ENCODE measurements at regions not wholly inside any gene's neighbourhood (a gene's known extent, or its start where the extent isn't known, plus 50 kb on each side); places are given as distances from the start of the nearest gene placed in this dataset.

GRCh38 chr15:92519709-92520108 lies 126.0 kb downstream of the ST8SIA2 start:
- intact Hi-C loops (cut with DNase I; ENCODE audit: low total_unique reads): loop anchor here (5.0 kb wide), 1 partner anchor 198 kb away; no protein-coding TSS in a partner anchor
- no peak overlapping the region for H3K4me3 ChIP-seq
- H3K27ac ChIP-seq: no peak overlapping the region
- DNase-seq: no peak
- WGBS, 5 donors: 92 to 99% (median 94%) methylated on average over 3 of the region's 3 CpGs
- peaks cover 0 to 6% (median 0%) of the 10 kb centered on the region in 6 donors for H3K4me1 ChIP-seq
- no peaks in the 10 kb centered on the region for H3K36me3 ChIP-seq
- no peaks in the 10 kb centered on the region for H3K9me3 ChIP-seq
- H3K27me3 ChIP-seq (replicated peaks in 1 of 7): no peaks in the 10 kb centered on the region
- TF ChIP-seq POLR2AphosphoS5 (IDR thresholded peaks at IDR 0.05) (no peak), CTCF (IDR thresholded peaks at IDR 0.05 in 8 of 11, conservative IDR thresholded peaks at IDR 0.05 in 3 of 11) (no peak), POLR2A (IDR thresholded peaks at IDR 0.05) (no peak)
